ENCODE measurements at regions not wholly inside any gene's neighbourhood (a gene's known extent, or its start where the extent isn't known, plus 50 kb on each side); places are given as distances from the start of the nearest gene placed in this dataset.
A peak's percentile ranks its signal among the peaks of the same experiment; 100 is the strongest.
"Not testable (repeated sequence)": the region's sequence is repeated elsewhere in the genome, so short reads cannot be mapped to it uniquely, and the experiment has no call there.

DNA sequence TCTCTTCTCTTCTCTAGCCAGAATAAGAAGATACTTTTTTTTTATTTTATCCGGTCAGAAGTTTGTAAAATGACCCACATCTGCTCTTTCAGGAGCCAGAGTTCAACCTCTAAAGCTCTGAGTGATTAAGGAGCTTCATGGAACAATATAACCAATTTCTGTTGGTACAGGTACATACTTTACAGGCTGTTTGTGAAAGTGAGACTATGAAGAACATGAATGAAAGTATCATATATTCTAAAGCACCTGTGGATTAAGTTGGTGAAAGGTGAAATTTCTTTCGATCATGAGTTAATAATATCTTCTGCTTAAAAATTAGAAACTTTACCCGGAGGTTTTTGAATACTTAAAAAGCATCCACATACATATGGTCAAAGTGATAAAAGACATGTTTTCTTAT lies 65.2 kb downstream of the DMRT2 start:
- DNase-seq: no peak

DNA sequence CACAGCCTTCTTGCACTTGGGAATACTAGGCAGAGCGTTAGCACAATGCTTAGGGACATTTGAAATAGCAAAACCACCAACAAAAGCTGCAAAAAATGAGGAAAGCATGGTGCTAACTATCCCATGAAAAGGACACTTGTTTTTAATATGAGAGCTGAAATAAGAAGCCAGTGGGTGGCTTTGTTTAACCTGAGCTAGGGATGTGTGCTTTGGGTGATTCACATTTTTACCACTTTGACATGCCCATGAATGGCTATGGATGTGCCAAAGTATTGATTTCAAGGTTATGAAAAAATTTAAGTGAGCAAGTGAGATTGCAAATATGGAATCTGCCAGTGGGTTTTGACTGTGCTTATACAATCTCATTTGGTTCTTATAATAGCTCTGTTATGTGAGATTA lies 67.3 kb downstream of the DMRT2 start:
- no peak for DNase-seq

- no peak for DNase-seq
Measured at GRCh38 chr9:1120500-1121165, 70.5 kb downstream of the DMRT2 start.

DNA sequence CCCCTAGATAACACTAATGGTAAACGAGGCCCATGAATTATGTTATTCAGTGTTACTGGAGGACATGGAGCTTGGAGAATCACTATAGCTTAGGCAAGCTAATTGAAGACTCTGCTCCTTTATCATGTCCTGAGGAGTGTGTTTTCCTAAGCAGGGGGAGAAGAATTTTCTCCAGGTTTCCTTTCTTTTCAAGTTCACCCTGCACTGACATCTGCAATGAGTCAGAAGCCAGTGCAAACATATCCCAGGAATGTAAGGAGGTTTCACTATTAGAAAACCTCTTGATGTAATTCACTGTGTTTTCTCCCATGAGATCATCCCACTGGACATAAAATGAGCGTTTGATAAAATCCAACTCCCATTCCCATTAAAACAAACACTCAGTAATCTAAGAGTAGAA lies 75.6 kb downstream of the DMRT2 start:
- no peak for DNase-seq

DNA sequence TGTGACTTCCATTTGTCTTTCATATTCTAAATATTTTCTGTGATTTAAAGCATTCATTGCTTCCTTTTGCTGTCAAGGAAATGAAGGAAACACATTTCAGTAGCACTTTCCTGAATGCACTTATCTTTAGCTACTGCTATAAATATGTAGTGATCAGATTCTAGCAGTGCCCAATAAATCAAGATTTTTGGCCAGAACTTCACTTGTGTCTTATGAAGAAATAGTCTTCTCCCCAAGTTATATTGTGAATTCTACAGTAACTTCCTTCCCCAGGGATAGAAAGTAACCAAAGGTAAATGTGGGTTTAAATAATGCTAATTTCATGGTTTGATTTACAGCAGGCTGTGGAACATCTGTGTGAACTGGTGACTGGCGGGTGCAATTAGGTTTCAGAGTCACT lies 77.9 kb downstream of the DMRT2 start:
- DNase-seq: no peak

- DNase-seq: no peak
Measured at GRCh38 chr9:1129382-1129781, 79.2 kb downstream of the DMRT2 start.

DNA sequence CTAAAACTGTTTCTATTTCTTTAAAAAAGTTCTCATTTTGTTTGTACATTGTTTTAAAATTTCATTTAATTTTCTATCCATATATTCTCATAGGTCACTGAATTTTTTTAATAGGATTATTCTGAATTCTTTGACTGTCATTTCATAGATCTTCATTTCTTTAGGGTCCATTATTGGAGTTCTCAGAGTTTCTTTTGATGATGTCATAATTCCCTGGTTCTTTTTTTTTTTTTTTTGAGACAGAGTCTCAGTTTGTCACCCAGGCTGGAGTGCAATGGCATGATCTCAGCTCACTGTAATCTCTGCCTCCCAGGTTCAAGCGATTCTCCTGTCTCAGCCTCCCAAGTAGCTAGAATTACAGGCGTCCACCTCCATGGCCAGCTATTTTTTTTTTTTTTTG lies 89.9 kb downstream of the DMRT2 start:
- no peak for DNase-seq

DNA sequence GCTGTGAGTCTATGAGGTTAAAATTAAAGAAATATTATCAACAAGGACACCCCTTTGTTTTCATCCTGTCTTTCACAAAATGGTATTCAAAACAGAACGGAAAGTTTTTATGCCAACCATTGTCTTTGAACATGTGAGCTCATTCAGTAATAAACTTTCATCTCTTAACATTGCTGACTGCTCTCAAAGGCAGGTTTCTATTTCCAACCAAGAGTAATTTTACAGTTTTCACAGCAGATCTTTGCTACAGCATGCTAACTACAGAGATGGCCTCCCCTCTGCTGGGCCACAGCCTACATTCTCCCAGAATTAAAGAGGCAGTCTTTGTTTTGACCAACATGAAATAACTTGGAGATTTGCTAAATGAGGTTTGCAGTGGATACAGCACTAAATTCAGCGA lies 101.5 kb downstream of the DMRT2 start:
- DNase-seq: no peak

DNA sequence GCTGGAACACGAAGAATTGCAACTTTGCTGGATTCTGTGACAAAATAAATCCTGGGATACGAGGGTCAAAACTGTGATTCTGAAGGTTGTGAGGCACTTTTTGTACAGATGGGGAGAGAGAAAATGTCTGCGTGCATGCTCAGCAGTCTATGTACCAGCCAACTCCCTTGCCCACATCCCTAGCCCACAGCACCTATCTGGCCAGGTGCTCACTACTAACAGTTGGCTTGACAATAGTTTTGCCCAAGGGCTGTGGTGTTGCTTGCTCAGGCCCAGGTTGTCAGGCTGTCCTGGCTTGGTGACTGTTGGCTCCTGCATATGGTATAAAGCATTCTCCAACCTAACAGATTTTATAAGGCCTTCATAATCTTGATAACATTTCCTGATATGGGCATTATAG lies 102.0 kb downstream of the DMRT2 start:
- DNase-seq: no peak

DNA sequence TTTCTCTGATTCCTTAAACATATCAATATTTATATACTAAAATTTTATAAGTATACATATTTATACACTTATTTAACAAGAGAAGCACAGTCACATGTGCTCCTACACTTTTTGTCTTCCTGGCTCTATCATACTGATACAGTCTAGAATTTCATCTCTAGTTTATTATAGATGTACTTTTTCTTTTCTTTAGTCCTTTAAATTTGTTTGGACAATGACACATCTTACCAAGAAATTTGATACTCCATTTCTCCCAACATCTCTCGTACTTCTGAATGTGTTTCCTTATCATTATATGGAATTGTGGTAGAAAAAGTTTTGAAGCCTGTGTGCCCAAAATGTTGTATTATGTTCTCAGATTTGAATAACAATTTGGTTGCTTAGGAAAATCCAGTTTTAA lies 104.6 kb downstream of the DMRT2 start:
- DNase-seq: no peak

DNA sequence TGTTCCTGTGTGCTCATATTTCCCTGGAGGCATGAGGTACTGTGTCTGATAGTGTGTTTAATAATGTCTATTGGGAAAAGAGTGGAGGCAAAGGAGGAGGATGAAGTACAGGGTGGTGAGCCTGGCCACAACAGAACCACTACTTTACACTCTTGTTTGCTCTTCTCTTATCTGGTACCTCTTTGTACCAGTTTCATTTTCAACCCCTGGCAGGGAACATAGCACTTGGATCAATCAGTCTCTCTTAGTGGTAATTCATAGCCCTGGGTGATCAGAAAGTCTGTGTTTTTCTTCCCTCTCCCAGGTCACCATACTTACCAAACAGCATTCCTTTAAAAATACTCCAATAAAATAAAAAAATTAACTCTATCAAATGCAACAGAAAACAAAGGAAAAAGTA lies 105.4 kb downstream of the DMRT2 start:
- DNase-seq: no peak

DNA sequence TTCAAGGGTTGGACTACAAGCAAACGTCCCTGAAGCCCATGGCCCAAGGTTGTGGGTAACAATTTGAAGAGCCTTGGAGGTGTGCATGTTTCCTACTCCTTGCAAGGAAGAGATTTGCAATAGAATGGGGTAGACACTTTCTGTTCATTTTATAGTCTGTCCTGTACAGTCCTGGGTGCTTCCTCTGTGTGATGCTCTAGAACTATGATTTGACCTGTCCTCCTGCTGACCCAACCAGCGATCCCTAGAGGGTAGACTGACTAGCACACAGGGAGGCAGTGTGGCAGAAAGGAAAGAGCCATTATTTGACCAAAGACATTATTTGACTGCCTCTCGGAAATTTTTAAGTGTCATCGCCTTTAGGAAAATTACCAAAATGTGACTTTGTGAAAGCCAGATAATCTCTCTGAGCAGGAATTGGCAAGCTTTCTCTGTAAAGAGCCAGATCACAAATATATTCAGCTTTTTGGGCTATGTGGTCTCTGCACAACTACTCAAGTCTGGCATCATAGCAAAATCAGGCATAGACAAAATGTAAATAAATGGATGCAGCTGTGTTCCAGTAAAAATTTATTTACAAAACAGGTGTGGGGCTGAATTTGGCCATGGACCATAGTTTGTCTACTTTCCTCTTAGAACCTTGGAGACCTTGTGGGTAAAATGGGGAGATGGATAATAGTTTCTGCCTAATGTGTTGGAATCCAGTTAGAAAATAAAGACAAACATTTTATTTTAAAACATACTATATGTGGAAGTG lies 106.8 kb downstream of the DMRT2 start:
- no peak for DNase-seq

DNA sequence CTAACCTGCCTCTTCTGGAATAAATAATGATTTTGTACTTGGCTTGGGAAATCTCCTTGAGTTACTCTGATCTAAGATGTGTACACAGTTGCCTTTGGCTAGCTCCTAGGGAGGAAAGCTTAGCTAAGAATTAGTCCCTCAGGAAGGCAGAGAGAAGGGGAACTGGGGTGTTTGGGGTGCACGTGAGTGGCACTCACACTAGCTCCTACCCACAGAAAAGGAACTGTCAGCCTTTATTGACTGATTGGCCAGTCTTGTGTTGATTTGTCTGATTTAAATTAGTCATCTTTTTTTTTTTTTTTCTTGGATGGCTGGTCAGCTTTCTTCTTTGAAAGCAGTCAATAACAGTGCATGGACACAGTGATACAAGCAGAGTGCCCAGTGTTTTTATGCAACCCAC lies 107.7 kb downstream of the DMRT2 start:
- no peak for DNase-seq

GRCh38 chr9:1170918-1171317 lies 120.8 kb downstream of the DMRT2 start:
- DNase-seq: peak in 1 of 3 experiments; percentile 36

GRCh38 chr9:1171546-1171945 lies 121.4 kb downstream of the DMRT2 start:
- no peak for DNase-seq

DNA sequence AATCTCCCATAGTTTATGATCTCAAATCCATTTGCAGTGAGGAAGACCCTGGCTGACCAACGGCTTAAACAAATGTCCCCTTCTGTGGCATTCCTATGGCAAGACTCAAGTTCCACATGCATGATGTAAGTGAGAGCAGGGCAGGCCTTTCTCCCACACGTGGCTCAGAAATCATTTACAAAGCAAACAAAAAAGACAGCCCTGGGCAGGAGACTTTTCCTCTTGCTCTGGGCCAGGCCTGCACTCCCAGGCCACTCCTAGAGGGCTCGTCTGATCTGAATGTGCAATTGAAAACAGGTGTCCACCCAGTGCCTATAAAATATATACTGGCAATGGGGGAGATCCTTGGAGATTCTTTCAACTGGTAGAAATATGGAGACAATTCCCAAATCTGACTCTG lies 123.1 kb downstream of the DMRT2 start:
- no peak for DNase-seq

GRCh38 chr9:1173993-1174392 lies 123.8 kb downstream of the DMRT2 start:
- no peak for DNase-seq

DNA sequence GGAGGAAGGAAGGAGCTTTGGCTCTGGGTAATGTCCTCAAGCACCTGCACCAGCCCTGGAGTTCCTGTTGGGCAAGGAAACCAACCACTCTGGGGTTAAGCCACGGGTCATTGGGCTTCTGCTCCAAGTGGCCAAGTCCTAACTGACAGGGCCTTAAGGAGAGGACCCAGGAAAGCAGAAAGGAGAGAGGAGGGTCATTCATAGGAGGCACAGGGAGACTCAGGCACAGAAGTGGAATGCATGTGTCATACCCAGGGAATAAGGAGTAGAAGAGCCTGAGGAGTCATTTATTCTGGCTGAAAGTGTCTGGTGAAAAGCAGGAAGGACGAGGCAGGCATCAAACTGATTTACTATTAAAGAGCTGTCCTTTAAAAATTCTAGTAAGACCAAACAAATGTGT lies 129.2 kb downstream of the DMRT2 start:
- DNase-seq: no peak

- DNase-seq: no peak
Measured at GRCh38 chr9:1184146-1184545, 134.0 kb downstream of the DMRT2 start.

DNA sequence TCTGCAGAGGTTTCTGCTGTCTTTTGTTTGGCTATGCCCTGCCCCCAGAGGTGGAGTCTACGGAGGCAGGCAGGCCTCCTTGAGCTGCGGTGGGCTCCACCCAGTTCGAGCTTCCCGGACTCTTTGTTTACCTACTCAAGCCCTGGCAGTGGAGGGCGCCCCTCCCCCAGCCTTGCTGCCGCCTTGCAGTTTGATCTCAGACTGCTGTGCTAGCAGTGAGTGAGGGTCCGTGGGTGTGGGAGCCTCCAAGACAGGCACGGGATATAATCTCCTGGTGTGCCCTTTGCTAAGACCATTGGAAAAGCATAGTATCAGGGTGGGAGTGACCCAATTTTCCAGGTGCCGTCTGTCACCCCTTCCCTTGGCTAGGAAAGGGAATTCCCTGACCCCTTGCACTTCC lies 137.0 kb downstream of the DMRT2 start:
- DNase-seq: not testable (repeated sequence)

GRCh38 chr9:1195636-1196035 lies 145.5 kb downstream of the DMRT2 start:
- not testable (repeated sequence) for DNase-seq

- DNase-seq: no peak
Measured at GRCh38 chr9:1198085-1198484, 147.9 kb downstream of the DMRT2 start.

GRCh38 chr9:1200847-1201251 lies 150.7 kb downstream of the DMRT2 start:
- DNase-seq: no peak

GRCh38 chr9:1201262-1201661 lies 151.1 kb downstream of the DMRT2 start:
- no peak for DNase-seq

DNA sequence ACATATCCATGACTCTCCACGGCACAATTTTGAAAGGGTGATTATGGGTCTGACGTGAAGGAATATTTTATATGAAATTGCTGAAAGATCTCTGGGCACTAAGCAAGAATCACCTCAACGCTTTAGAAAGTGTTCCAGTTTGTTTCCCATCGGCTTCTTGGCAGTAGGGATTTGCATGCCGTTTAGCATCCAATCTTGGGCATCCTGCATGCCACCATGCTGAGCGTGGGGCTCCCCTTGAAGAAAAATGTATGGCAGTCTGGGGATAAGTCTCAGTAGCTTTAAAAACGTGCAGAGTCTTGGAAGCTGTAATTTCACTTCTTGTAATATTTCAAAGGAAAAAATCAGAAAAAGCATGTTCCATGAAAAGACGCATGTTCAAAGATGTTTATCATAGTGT lies 151.7 kb downstream of the DMRT2 start:
- no peak for DNase-seq
